Endothelial cell of umbilical vein (primary cell): ENCODE measurements at regions not wholly inside any gene's neighbourhood (a gene's known extent, or its start where the extent isn't known, plus 50 kb on each side); places are given as distances from the start of the nearest gene placed in this dataset.

Experiments
- BruUV-seq: library from RNA; stranded (reverse); fragments of 400-500 nt; replicated peaks from 2 replicates; lab custom pipeline; 2021; lab: Mats Ljungman, UMichigan
- CTCF ChIA-PET: fragments of 300-600, 350-600 bp; sonication (Branson Sonifier 250); formaldehyde crosslinking; loops from one replicate; lab custom pipeline; 2021; ENCODE audit warnings: antibody characterized with exemption, inconsistent platforms; lab: Charles Lee
- POLR2A ChIA-PET: fragments of 300-600, 350-600 bp; sonication (Branson Sonifier 250); formaldehyde crosslinking; loops from one replicate; lab custom pipeline; 2021; ENCODE audit warnings: antibody characterized with exemption, inconsistent platforms; lab: Charles Lee
- DNase-seq: peaks from one replicate; pipeline ENCODE4 v3.0.0-alpha.2; 2011; ENCODE audit warnings: low read depth, low spot score
- FAIRE-seq: peaks from 2 replicates; lab custom pipeline; 2011; peaks lifted over from hg19 to GRCh38; lab: Jason Lieb, UNC
- H2AFZ ChIP-seq: 2 replicates; pipeline ENCODE4 v1.6.0; 2012; ENCODE audit warnings: low read depth, low read length, control low read depth, inconsistent platforms
- H3K27ac ChIP-seq: 2 replicates; pipeline ENCODE4 v1.5.1; 2011; ENCODE audit warnings: low read depth, mild to moderate bottlenecking, control low read depth, low read length, moderate library complexity; ENCODE audit not compliant: insufficient read depth
- H3K27me3 ChIP-seq, 2 experiments: 2 replicates each; pipeline versions ENCODE4 v1.6.0 to v1.6.1; 2011; ENCODE audit warnings: low read length in 2 of 2, mixed read lengths in 1 of 2; ENCODE audit not compliant: control insufficient read depth in 2 of 2, insufficient read depth in 2 of 2
- H3K36me3 ChIP-seq, 2 experiments: 2 replicates in 1 of 2; 3 replicates in 1 of 2; pipeline ENCODE4 v1.5.1; 2011; ENCODE audit warnings: low read length in 2 of 2, mild to moderate bottlenecking in 1 of 2, moderate library complexity in 1 of 2; ENCODE audit not compliant: control insufficient read depth in 2 of 2, insufficient read depth in 2 of 2; ENCODE audit errors: extremely low read depth in 1 of 2
- H3K4me1 ChIP-seq: 3 replicates; pipeline ENCODE4 v1.5.1; 2011; ENCODE audit warnings: mild to moderate bottlenecking, low read length; ENCODE audit not compliant: control insufficient read depth, insufficient read depth; ENCODE audit errors: extremely low read depth
- H3K4me2 ChIP-seq: 2 replicates; pipeline ENCODE4 v1.6.1; 2011; ENCODE audit warnings: low read length, control low read depth, mixed read lengths; ENCODE audit not compliant: insufficient read depth
- H3K4me3 ChIP-seq, 3 experiments: fragments of 200-600 bp in 1 of 3; sonication (generic), shearing (Covaris generic) in 1 of 3; replicated peaks in 1 of 3; 2 replicates each; pipeline ENCODE4 v1.5.1; 2011 to 2016; ENCODE audit warnings: control low read depth in 3 of 3, low read length in 3 of 3, mild to moderate bottlenecking in 2 of 3, inconsistent platforms in 1 of 3, low read depth in 1 of 3, moderate library complexity in 1 of 3; ENCODE audit not compliant: insufficient read depth in 1 of 3
- H3K79me2 ChIP-seq: 2 replicates; pipeline ENCODE4 v1.6.0; 2012; ENCODE audit warnings: low read length, inconsistent platforms; ENCODE audit not compliant: control insufficient read depth, insufficient read depth
- H3K9ac ChIP-seq: replicated peaks from 2 replicates; pipeline ENCODE3; 2011; ENCODE audit warnings: low read length, control low read depth; ENCODE audit not compliant: insufficient read depth; ENCODE audit errors: extremely low read depth
- H3K9me1 ChIP-seq: replicated peaks from 3 replicates; pipeline ENCODE4 v1.6.0; 2011; ENCODE audit warnings: mild to moderate bottlenecking, low read length; ENCODE audit not compliant: control insufficient read depth, insufficient read depth; ENCODE audit errors: extremely low read depth
- H3K9me3 ChIP-seq: replicated peaks from 2 replicates; pipeline ENCODE4 v1.5.1; 2012; ENCODE audit warnings: low read length, inconsistent platforms; ENCODE audit not compliant: control insufficient read depth, insufficient read depth
- H4K20me1 ChIP-seq: replicated peaks from 2 replicates; pipeline ENCODE3; 2011; ENCODE audit warnings: mild to moderate bottlenecking, low read length; ENCODE audit not compliant: control insufficient read depth, insufficient read depth; ENCODE audit errors: extremely low read depth
- EZH2 ChIP-seq: IDR thresholded peaks from 2 replicates; pipeline ENCODE4 v1.6.1; 2012; ENCODE audit warnings: borderline replicate concordance, low read depth, mild to moderate bottlenecking, moderate library complexity, low read length, inconsistent platforms; ENCODE audit not compliant: severe bottlenecking
- GATA2 ChIP-seq: IDR thresholded peaks from 2 replicates; pipeline ENCODE4 v1.7.0; 2011; ENCODE audit warnings: low read depth, mild to moderate bottlenecking, moderate library complexity, mixed read lengths, low read length; ENCODE audit not compliant: insufficient read length, insufficient read depth
- JUN ChIP-seq: IDR thresholded peaks from 2 replicates; pipeline ENCODE4 v1.6.1; 2011; ENCODE audit warnings: borderline replicate concordance, low read depth; ENCODE audit not compliant: insufficient read length, insufficient read depth
- MYC ChIP-seq: IDR thresholded peaks from one replicate; pipeline ENCODE4 v1.6.1; 2011; ENCODE audit warnings: mild to moderate bottlenecking, low read depth, low read length
- POLR2A ChIP-seq: IDR thresholded peaks from 2 replicates; pipeline ENCODE4 v1.6.1; 2012; ENCODE audit warnings: low read depth, mild to moderate bottlenecking, control low read depth, low read length
- POLR2AphosphoS5 ChIP-seq: IDR thresholded peaks from 2 replicates; pipeline ENCODE4 v1.6.1; 2012; ENCODE audit warnings: low read depth, mild to moderate bottlenecking, control low read depth, low read length, moderate library complexity; ENCODE audit not compliant: insufficient read depth
- dilution Hi-C: fragments of 300-500 bp; cut with MboI; formaldehyde crosslinking; loops from one replicate; pipeline ENCODE4 v1.15.0; 2019; ENCODE audit warnings: low sequenced_read_pairs; ENCODE audit not compliant: extremely low pct_ligation_motif_present
- intact Hi-C: fragments of 100-400 bp; cut with micrococcal nuclease; formaldehyde crosslinking; loops from one replicate; pipeline ENCODE4 v1.10.0; 2022
- TF ChIP-seq, protein P1 (sequence below), 2 donors: IDR thresholded peaks; 1 replicate in 1 of 2; 2 replicates in 1 of 2; pipeline ENCODE4 v1.5.1; 2011; ENCODE audit warnings: low read length in 2 of 2, mild to moderate bottlenecking in 2 of 2, moderate library complexity in 2 of 2, control low read depth in 1 of 2, inconsistent platforms in 1 of 2, low read depth in 1 of 2; ENCODE audit not compliant: insufficient read depth in 1 of 2; ENCODE audit errors: extremely low read depth in 1 of 2
- TF ChIP-seq, protein P2 (sequence below): IDR thresholded peaks from 2 replicates; pipeline ENCODE4 v1.6.1; 2011; ENCODE audit not compliant: insufficient read depth, insufficient read length

DNA sequence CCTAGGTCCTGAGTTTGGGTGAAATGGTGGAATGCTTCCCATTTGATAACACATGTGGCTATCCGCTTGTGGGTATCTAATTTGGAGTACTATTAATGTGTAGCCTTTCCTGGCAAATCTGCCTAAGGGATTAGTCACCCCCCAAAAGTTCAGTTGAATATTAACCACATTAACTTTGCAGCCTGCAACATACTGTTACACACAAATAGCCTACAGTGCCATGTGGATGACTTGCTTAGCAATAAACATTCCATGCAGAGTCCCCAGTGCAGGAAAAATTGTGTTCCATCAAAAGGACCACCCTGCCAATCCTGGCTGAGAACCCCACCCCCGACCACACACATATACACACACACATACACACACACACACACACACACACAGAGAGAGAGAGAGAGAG is 303.3 kb upstream of the ESRRG start:
- dilution Hi-C loops (no loop called here), intact Hi-C loops (no loop called here)
- Histone ChIP-seq H2AFZ (no peak overlapping the region), H3K36me3 (no peaks in the 10 kb centered on the region), H3K27ac (no peak overlapping the region), H4K20me1 (no peaks in the 10 kb centered on the region), H3K79me2 (no peaks in the 10 kb centered on the region), H3K4me2 (no peak overlapping the region), H3K9ac (no peak overlapping the region), H3K9me1 (no peaks in the 10 kb centered on the region), H3K4me3 (no peak overlapping the region), H3K27me3 (no peaks in the 10 kb centered on the region), H3K9me3 (peaks cover 2% of the 10 kb centered on the region), H3K4me1 (no peaks in the 10 kb centered on the region)
- ChIA-PET POLR2A (no interaction called here), CTCF (no interaction called here)
- no TSS peak for BruUV-seq
- DNase-seq (no peak), FAIRE-seq (no peak)
- TF ChIP-seq GATA2 = no peak
- TF ChIP-seq, protein P1, sequence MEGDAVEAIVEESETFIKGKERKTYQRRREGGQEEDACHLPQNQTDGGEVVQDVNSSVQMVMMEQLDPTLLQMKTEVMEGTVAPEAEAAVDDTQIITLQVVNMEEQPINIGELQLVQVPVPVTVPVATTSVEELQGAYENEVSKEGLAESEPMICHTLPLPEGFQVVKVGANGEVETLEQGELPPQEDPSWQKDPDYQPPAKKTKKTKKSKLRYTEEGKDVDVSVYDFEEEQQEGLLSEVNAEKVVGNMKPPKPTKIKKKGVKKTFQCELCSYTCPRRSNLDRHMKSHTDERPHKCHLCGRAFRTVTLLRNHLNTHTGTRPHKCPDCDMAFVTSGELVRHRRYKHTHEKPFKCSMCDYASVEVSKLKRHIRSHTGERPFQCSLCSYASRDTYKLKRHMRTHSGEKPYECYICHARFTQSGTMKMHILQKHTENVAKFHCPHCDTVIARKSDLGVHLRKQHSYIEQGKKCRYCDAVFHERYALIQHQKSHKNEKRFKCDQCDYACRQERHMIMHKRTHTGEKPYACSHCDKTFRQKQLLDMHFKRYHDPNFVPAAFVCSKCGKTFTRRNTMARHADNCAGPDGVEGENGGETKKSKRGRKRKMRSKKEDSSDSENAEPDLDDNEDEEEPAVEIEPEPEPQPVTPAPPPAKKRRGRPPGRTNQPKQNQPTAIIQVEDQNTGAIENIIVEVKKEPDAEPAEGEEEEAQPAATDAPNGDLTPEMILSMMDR (IDR thresholded peaks at IDR 0.05; ENCODE audit: extremely low read depth in 1 of 2, insufficient read depth in 1 of 2, low read depth in 1 of 2, low read length in 2 of 2) = no peak
- TF ChIP-seq, protein P2, sequence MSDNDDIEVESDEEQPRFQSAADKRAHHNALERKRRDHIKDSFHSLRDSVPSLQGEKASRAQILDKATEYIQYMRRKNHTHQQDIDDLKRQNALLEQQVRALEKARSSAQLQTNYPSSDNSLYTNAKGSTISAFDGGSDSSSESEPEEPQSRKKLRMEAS = no peak
- TF ChIP-seq POLR2A = no peak
- TF ChIP-seq MYC = no peak
- TF ChIP-seq POLR2AphosphoS5 = no peak

DNA sequence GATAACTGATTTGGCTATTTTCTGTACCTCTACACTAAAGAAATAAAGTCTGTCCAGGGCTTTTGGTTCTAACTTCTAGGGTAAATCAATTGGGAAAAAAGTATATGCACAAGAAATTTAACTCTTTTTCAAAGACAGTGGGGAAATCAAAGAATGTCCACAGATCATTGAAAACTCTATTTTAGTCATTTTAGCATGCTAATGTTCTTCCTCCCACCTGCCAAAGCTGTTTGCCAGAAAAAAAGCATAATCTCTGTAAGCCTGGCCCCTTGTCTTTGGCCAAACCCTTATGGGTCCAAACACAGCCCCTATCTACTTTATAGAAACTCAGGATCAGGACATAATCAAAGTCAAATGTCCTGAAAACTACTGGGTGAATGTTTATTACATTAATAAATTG is 302.2 kb upstream of the ESRRG start:
- Histone ChIP-seq H3K9me1 (no peaks in the 10 kb centered on the region), H3K79me2 (no peaks in the 10 kb centered on the region), H3K4me3 (no peak overlapping the region), H3K4me1 (no peaks in the 10 kb centered on the region), H3K9ac (no peak overlapping the region), H3K27me3 (no peaks in the 10 kb centered on the region), H3K27ac (no peak overlapping the region), H3K36me3 (no peaks in the 10 kb centered on the region), H2AFZ (no peak overlapping the region), H3K9me3 (peaks cover 2% of the 10 kb centered on the region), H3K4me2 (no peak overlapping the region), H4K20me1 (no peaks in the 10 kb centered on the region)
- FAIRE-seq = no peak
- POLR2A ChIA-PET = no interaction called here
- CTCF ChIA-PET = no interaction called here
- no peak for TF ChIP-seq POLR2AphosphoS5
- no peak for TF ChIP-seq GATA2
- TF ChIP-seq, protein P1 (IDR thresholded peaks at IDR 0.05; ENCODE audit: extremely low read depth in 1 of 2, insufficient read depth in 1 of 2, low read depth in 1 of 2, low read length in 2 of 2) = no peak
- no peak for TF ChIP-seq EZH2
- TF ChIP-seq MYC = no peak
- no peak for TF ChIP-seq POLR2A
- no peak for TF ChIP-seq JUN
- dilution Hi-C loops = no loop called here
- no peak for DNase-seq
- intact Hi-C loops = no loop called here
- BruUV-seq = no TSS peak
